Pulmonary artery endothelial cell (primary cell): ENCODE measurements at regions not wholly inside any gene's neighbourhood (a gene's known extent, or its start where the extent isn't known, plus 50 kb on each side); places are given as distances from the start of the nearest gene placed in this dataset.
"Not testable (repeated sequence)": the region's sequence is repeated elsewhere in the genome, so short reads cannot be mapped to it uniquely, and the experiment has no call there.

Source experiments
- DNase-seq: peaks from one replicate; pipeline ENCODE4 v3.0.0-alpha.2; 2011; ENCODE audit warnings: low read depth, low spot score

- DNase-seq = peak; percentile 53
Observed at GRCh38 chr4:17013382-17014006, 115.0 kb upstream of the LDB2 start.

GRCh38 chr4:17012451-17012850, 114.0 kb upstream of the LDB2 start:
- DNase-seq = no peak

GRCh38 chr4:17010426-17011087, 112.1 kb upstream of the LDB2 start:
- DNase-seq = no peak

GRCh38 chr4:17009871-17010367, 111.5 kb upstream of the LDB2 start:
- DNase-seq = no peak

- no peak for DNase-seq
Observed at GRCh38 chr4:17008834-17009345, 110.4 kb upstream of the LDB2 start.

GRCh38 chr4:17003606-17004392, 105.4 kb upstream of the LDB2 start:
- not testable (repeated sequence) for DNase-seq

GRCh38 chr4:16995451-16995850, 97.0 kb upstream of the LDB2 start:
- DNase-seq = no peak

- DNase-seq = no peak
Observed at GRCh38 chr4:16993956-16994840, 95.8 kb upstream of the LDB2 start.

GRCh38 chr4:16992566-16993225, 94.3 kb upstream of the LDB2 start:
- DNase-seq = no peak

- DNase-seq = no peak
Observed at GRCh38 chr4:16991450-16991849, 93.0 kb upstream of the LDB2 start.

GRCh38 chr4:16989371-16989770, 90.9 kb upstream of the LDB2 start:
- no peak for DNase-seq

- DNase-seq = no peak
Observed at GRCh38 chr4:16988814-16989213, 90.4 kb upstream of the LDB2 start.

GRCh38 chr4:16977081-16977480, 78.6 kb upstream of the LDB2 start:
- no peak for DNase-seq

GRCh38 chr4:16969696-16970135, 71.3 kb upstream of the LDB2 start:
- DNase-seq = no peak

- DNase-seq = no peak
Observed at GRCh38 chr4:16967722-16968121, 69.3 kb upstream of the LDB2 start.

- no peak for DNase-seq
Observed at GRCh38 chr4:16959305-16959704, 60.9 kb upstream of the LDB2 start.

- DNase-seq = no peak
Observed at GRCh38 chr4:16952896-16953630, 54.6 kb upstream of the LDB2 start.

- DNase-seq = no peak
Observed at GRCh38 chr4:16952462-16952871, 54.0 kb upstream of the LDB2 start.
